ENCODE measurements at regions not wholly inside any gene's neighbourhood (a gene's known extent, or its start where the extent isn't known, plus 50 kb on each side); places are given as distances from the start of the nearest gene placed in this dataset.

GRCh38 chr1:67489643-67490042 lies 59.4 kb upstream of the SERBP1 start:
- Histone ChIP-seq H3K79me2 (ENCODE audit: control insufficient read depth, insufficient read depth, low read length) (no peaks in the 10 kb centered on the region), H2AFZ (ENCODE audit: control insufficient read depth, low read depth, low read length) (no peak overlapping the region), H4K20me1 (ENCODE audit: control insufficient read depth, insufficient read depth) (no peaks in the 10 kb centered on the region), H3K4me1 (ENCODE audit: control insufficient read depth, insufficient read depth, low read length) (no peaks in the 10 kb centered on the region), H3K9me3 (replicated peaks; ENCODE audit: control insufficient read depth, insufficient read depth, low read length) (no peaks in the 10 kb centered on the region), H3K4me3 (no peak overlapping the region), H3K4me2 (ENCODE audit: control insufficient read depth, insufficient read depth) (no peak overlapping the region), H3K27me3 (replicated peaks in 1 of 2; ENCODE audit: control insufficient read depth in 2 of 2, insufficient read depth in 2 of 2, low read length in 1 of 2) (no peaks in the 10 kb centered on the region), H3K36me3 (ENCODE audit: control insufficient read depth in 2 of 2, insufficient read depth in 2 of 2, low read length in 1 of 2) (no peaks in the 10 kb centered on the region), H3K9ac (ENCODE audit: control insufficient read depth, insufficient read depth, low read length) (no peak overlapping the region), H3K27ac (ENCODE audit: control insufficient read depth, insufficient read depth) (no peak overlapping the region)
- intact Hi-C loops (cut with micrococcal nuclease; ENCODE audit: unreplicated experiment) = no loop called here
- FAIRE-seq = no peak
- CTCF ChIA-PET = interaction anchor here (1.4 to 12.6 kb wide), 6 partner anchors 11 to 259 kb away, joined by 3 to 87 read pairs (median 9); no protein-coding TSS in a partner anchor
- no TSS peak for BruUV-seq (replicated peaks)
- SMC1A ChIA-PET (ENCODE audit: uncharacterized antibody, unreplicated experiment) = interaction anchor here (0.8 to 5.1 kb wide), 5 partner anchors 141 to 341 kb away, joined by 3 to 26 read pairs (median 4); no protein-coding TSS in a partner anchor
- peak; percentile 81 for ATAC-seq
- POLR2A ChIA-PET = no interaction called here
- 29% methylated on average over 1 of the region's 1 CpG for WGBS (ENCODE audit: insufficient coverage, insufficient replicate concordance, low lambda C conversion rate, missing lambda C conversion rate)
- RAD21 ChIA-PET (ENCODE audit: unreplicated experiment) = interaction anchor here (1.7 to 3.1 kb wide), 2 partner anchors 11 to 58 kb away, joined by 3 to 12 read pairs; no protein-coding TSS in a partner anchor
- peak; percentile 36 to 51 (median 36); a peak in 4 of 6 replicates for TF ChIP-seq CTCF (IDR thresholded peaks at IDR 0.05 in 2 of 3, conservative IDR thresholded peaks at IDR 0.05 in 1 of 3; ENCODE audit: control insufficient read depth in 2 of 3, extremely low read depth in 1 of 3, insufficient read depth in 1 of 3, low read depth in 3 of 3, low read length in 3 of 3)
- peak; percentile 58 for TF ChIP-seq RAD21 (IDR thresholded peaks at IDR 0.05; ENCODE audit: insufficient read depth, low read depth, low read length)
- TF ChIP-seq SMC3 (IDR thresholded peaks at IDR 0.05; ENCODE audit: borderline replicate concordance, low read length) = peak; percentile 66; the same call in 1 of the 2 replicates
- TF ChIP-seq RUNX3 (IDR thresholded peaks at IDR 0.05; ENCODE audit: low read length) = peak; percentile 27; the same call in 1 of the 2 replicates
- no peak for TF ChIP-seq HSF1 (IDR thresholded peaks at IDR 0.05; ENCODE audit: low read depth, low read length)
- TF ChIP-seq CREB1 (IDR thresholded peaks at IDR 0.05; ENCODE audit: low read depth) = no peak
- in situ Hi-C loops (cut with MboI) = loop anchor here (25.0 kb wide), 1 partner anchor 727 kb away; the partner anchor contains the start of gene DYNLT5
- peak; percentile 0 for DNase-seq (ENCODE audit: low read depth, low spot score)

Data from GM12878 (cell line).